ENCODE measurements at regions not wholly inside any gene's neighbourhood (a gene's known extent, or its start where the extent isn't known, plus 50 kb on each side); places are given as distances from the start of the nearest gene placed in this dataset.

- TF ChIP-seq CTCF (IDR thresholded peaks at IDR 0.05; ENCODE audit: low read depth, low read length, missing control alignments): no peak
- no peak for DNase-seq (ENCODE audit: extremely low read depth, low read depth)
- H3K4me3 ChIP-seq (replicated peaks; ENCODE audit: low read depth, low read length): no peak overlapping the region
Observed at GRCh38 chr10:44458671-44459413, 73.9 kb upstream of the CXCL12 start.

DNA sequence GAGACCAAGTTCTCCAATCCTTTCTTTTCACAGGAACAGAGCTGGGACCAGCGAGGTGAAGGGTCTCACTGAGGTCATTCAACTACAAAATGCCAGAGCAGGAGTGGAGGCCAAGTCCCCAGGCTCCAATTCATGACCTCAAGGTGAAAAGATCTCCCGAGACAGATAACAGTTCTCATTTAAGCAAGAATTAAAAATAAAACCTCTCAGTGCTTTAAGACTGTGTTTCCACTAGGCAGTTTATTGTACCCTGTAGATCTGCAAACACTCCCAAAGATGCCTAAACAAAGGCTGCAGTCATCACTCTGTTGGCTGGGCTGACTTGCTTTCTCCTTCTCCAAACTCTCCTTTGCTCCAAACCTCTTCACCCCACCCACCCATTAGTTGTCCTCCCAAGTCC, 74.8 kb upstream of the CXCL12 start:
- TF ChIP-seq CTCF (IDR thresholded peaks at IDR 0.05; ENCODE audit: low read depth, low read length, missing control alignments): no peak
- DNase-seq (ENCODE audit: extremely low read depth, low read depth): no peak
- H3K4me3 ChIP-seq (replicated peaks; ENCODE audit: low read depth, low read length): no peak overlapping the region

DNA sequence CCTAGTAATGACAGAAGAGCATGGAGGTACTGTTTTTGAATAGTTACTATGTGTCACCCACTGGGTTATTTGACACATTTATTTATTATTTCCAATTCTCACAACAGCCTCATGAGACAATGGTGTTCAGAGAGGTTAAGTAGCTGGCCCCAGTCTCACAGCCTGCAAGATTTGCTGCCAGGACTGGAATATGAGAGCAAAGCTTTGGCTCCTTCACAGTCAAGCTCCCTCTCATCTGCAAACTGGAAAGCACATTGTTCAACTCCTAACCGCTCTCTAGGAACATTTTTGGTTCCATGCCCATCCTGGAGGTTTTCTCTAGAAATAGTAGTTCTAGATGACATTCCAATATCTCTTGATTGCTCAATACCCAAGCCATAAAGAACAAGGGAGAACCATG, 75.5 kb upstream of the CXCL12 start:
- DNase-seq (ENCODE audit: extremely low read depth, low read depth): no peak
- no peak for TF ChIP-seq CTCF (IDR thresholded peaks at IDR 0.05; ENCODE audit: low read depth, low read length, missing control alignments)
- no peak overlapping the region for H3K4me3 ChIP-seq (replicated peaks; ENCODE audit: low read depth, low read length)

DNA sequence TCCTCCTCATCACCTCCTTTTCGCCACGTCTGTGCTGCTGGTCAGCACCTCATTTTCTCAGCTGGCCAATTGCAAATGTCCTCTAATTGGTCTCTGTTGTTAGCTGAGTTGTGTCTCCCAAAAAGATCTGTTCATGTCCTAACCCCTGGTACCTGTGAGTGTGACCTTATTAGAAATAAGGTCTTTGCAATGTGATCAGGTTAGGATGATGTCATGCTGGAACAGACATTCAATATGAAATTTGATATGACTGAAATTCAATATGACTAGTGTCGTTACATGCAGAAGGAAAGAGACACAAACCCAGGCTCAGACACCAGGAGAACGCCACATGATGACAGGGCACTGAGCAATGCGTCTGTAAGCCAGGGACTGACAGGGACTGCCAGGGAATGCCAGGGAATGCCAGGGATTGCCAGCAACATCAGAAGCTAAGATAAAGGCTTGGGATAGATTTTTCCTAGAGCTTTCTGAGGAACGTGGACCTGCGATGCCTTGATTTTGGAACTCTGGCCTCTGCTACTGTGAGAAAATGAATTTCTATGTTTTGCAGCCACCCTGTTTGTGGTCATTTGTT, 77.5 kb upstream of the CXCL12 start:
- TF ChIP-seq CTCF (IDR thresholded peaks at IDR 0.05; ENCODE audit: low read depth, low read length, missing control alignments): no peak
- no peak overlapping the region for H3K4me3 ChIP-seq (replicated peaks; ENCODE audit: low read depth, low read length)
- no peak for DNase-seq (ENCODE audit: extremely low read depth, low read depth)

GRCh38 chr10:44463511-44464121, 78.7 kb upstream of the CXCL12 start:
- DNase-seq (ENCODE audit: extremely low read depth, low read depth): no peak
- H3K4me3 ChIP-seq (replicated peaks; ENCODE audit: low read depth, low read length): no peak overlapping the region
- no peak for TF ChIP-seq CTCF (IDR thresholded peaks at IDR 0.05; ENCODE audit: low read depth, low read length, missing control alignments)

DNA sequence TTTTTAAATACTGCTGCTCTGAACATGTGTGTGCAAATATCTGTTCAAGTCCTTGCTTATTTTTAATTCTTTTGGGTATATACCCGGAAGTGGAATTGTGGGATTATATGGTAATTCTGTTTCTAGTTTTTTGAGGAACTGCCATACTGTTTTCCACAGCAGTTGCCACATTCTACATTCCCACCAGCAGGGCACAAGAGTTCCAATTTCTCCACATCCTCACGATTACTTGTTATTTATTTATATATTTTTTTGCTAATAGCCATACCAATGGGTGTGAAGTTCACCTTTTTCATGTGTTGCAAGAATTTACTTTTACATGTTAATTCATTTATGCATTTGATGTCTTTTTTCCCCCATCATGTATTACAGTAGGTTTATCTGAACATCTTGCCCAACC, 79.6 kb upstream of the CXCL12 start:
- no peak overlapping the region for H3K4me3 ChIP-seq (replicated peaks; ENCODE audit: low read depth, low read length)
- no peak for DNase-seq (ENCODE audit: extremely low read depth, low read depth)
- peak; percentile 27 for TF ChIP-seq CTCF (IDR thresholded peaks at IDR 0.05; ENCODE audit: low read depth, low read length, missing control alignments)
